ENCODE measurements at regions not wholly inside any gene's neighbourhood (a gene's known extent, or its start where the extent isn't known, plus 50 kb on each side); places are given as distances from the start of the nearest gene placed in this dataset.

- H3K9ac ChIP-seq (ENCODE audit: low read depth in 1 of 2, low read length in 2 of 2), result no peak overlapping the region
- no peak overlapping the region for H3K27ac ChIP-seq (ENCODE audit: low read depth in 1 of 2, low read length in 2 of 2)
- 45% methylated on average over 2 of the region's 2 CpGs for WGBS
- no peak overlapping the region for H3K4me3 ChIP-seq (ENCODE audit: low read depth in 1 of 3, low read length in 3 of 3)
- DNase-seq (ENCODE audit: low spot score), result no peak
- no peaks in the 10 kb centered on the region for H3K36me3 ChIP-seq (ENCODE audit: control insufficient read depth in 4 of 4, insufficient read depth in 3 of 4, low read depth in 1 of 4, low read length in 3 of 4)
- no peaks in the 10 kb centered on the region for H3K4me1 ChIP-seq (ENCODE audit: control insufficient read depth in 4 of 4, insufficient read depth in 4 of 4, low read length in 3 of 4)
- H3K27me3 ChIP-seq (ENCODE audit: control insufficient read depth in 4 of 4, insufficient read depth in 4 of 4, low read length in 3 of 4), result no peaks in the 10 kb centered on the region
- no peaks in the 10 kb centered on the region for H3K9me3 ChIP-seq (ENCODE audit: control insufficient read depth in 4 of 4, low read length in 3 of 4)
- no peak for TF ChIP-seq YY1 (IDR thresholded peaks at IDR 0.05)
- no peak for TF ChIP-seq JUND (IDR thresholded peaks at IDR 0.05)
- TF ChIP-seq FOXA2 (IDR thresholded peaks at IDR 0.05), result no peak
- no peak for TF ChIP-seq ATF3 (IDR thresholded peaks at IDR 0.05)
- TF ChIP-seq RAD21 (IDR thresholded peaks at IDR 0.05), result no peak
- TF ChIP-seq CTCF (IDR thresholded peaks at IDR 0.05; ENCODE audit: low read depth, low read length, missing input control), result no peak
These were observed 242.5 kb upstream of the ATP2B1 start for GRCh38 chr12:89951050-89951693.

- no peak for DNase-seq (ENCODE audit: low spot score)
- no peaks in the 10 kb centered on the region for H3K36me3 ChIP-seq (ENCODE audit: control insufficient read depth in 4 of 4, insufficient read depth in 3 of 4, low read depth in 1 of 4, low read length in 3 of 4)
- no peaks in the 10 kb centered on the region for H3K9me3 ChIP-seq (ENCODE audit: control insufficient read depth in 4 of 4, low read length in 3 of 4)
- TF ChIP-seq SP1 (IDR thresholded peaks at IDR 0.05) (no peak), HNF4A (conservative IDR thresholded peaks at IDR 0.05) (no peak), NR2F2 (IDR thresholded peaks at IDR 0.05) (no peak), JUND (IDR thresholded peaks at IDR 0.05) (no peak), CTCF (IDR thresholded peaks at IDR 0.05; ENCODE audit: low read depth, low read length, missing input control) (no peak), TAF1 (conservative IDR thresholded peaks at IDR 0.05) (no peak), EGR1 (IDR thresholded peaks at IDR 0.05; ENCODE audit: low read depth in 2 of 2) (no peak), RAD21 (IDR thresholded peaks at IDR 0.05) (no peak), YY1 (IDR thresholded peaks at IDR 0.05) (no peak), GABPA (IDR thresholded peaks at IDR 0.05 in 1 of 2, conservative IDR thresholded peaks at IDR 0.05 in 1 of 2) (no peak), ZBTB33 (IDR thresholded peaks at IDR 0.05) (no peak)
- H3K4me3 ChIP-seq (ENCODE audit: low read depth in 1 of 3, low read length in 3 of 3), result no peak overlapping the region
- H3K4me1 ChIP-seq (ENCODE audit: control insufficient read depth in 4 of 4, insufficient read depth in 4 of 4, low read length in 3 of 4), result no peaks in the 10 kb centered on the region
- H3K27me3 ChIP-seq (ENCODE audit: control insufficient read depth in 4 of 4, insufficient read depth in 4 of 4, low read length in 3 of 4), result no peaks in the 10 kb centered on the region
- WGBS, result 24% methylated on average over 1 of the region's 1 CpG
- no peak overlapping the region for H3K9ac ChIP-seq (ENCODE audit: low read depth in 1 of 2, low read length in 2 of 2)
- no peak overlapping the region for H3K27ac ChIP-seq (ENCODE audit: low read depth in 1 of 2, low read length in 2 of 2)
These were observed 241.8 kb upstream of the ATP2B1 start for GRCh38 chr12:89950421-89950820.
